Upper lobe of left lung (tissue), 4 donors: ENCODE measurements at regions not wholly inside any gene's neighbourhood (a gene's known extent, or its start where the extent isn't known, plus 50 kb on each side); places are given as distances from the start of the nearest gene placed in this dataset.

Experiments used
- CTCF ChIP-seq, 6 experiments: fragments of 450-650 bp in 4 of 6; fragments of 200-600 bp in 2 of 6; sonication (generic) in 2 of 6; IDR thresholded peaks; one replicate each; pipeline ENCODE4 v1.5.1; 2016 to 2019; ENCODE audit warnings: antibody characterized with exemption in 6 of 6
- POLR2A ChIP-seq, 4 donors: fragments of 450-650 bp; IDR thresholded peaks; one replicate each; pipeline ENCODE4 v1.5.1; 2016 to 2017; ENCODE audit warnings: antibody characterized with exemption in 4 of 4, mild to moderate bottlenecking in 2 of 4

DNA sequence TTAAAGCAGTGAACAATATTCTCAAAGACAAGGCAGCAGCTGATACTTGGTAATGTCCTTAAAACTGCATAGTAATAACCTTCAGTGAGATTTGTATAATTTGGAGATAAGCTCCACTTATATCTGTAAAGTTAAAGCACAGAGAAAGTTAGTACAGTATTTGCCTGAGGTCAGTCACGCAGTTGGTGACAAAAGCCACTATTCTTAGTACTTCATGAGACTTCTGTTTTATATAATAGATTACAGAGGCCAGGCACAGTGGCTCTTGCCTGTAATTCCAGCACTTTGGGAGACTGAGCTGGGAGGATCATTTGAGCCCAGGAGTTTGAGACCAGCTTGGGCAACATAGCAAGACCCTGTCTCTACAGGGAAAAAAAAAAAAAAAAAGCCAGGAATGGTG is 266.4 kb upstream of the DMRT1 start:
- TF ChIP-seq CTCF (IDR thresholded peaks at IDR 0.05): no peak
- no peak for TF ChIP-seq POLR2A (IDR thresholded peaks at IDR 0.05)
